ENCODE measurements at regions not wholly inside any gene's neighbourhood (a gene's known extent, or its start where the extent isn't known, plus 50 kb on each side); places are given as distances from the start of the nearest gene placed in this dataset.

DNA sequence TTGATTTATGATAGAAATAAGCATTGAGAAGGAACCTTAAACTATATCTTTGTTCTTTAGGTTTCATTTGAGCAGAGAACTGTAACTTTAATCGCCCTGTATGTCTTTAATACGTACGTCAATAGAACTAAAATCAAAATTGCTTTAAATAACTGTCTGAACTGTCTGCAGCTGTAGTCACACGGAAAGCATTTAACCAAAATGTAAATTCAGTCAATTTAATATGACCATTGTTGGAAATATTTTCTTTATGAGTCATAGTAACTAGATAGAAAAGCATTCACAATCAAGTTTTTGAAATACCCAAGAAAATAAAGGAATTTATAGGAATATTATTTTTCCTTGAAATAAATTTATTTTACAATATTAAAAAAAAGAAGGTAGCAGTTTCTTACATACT, 157.1 kb upstream of the CDH6 start:
- no peak for DNase-seq (ENCODE audit: low read depth in 1 of 2, low spot score in 1 of 2)
- H3K27me3 ChIP-seq (ENCODE audit: insufficient read depth, poor library complexity, severe bottlenecking), result no peaks in the 10 kb centered on the region
- TF ChIP-seq, protein P1, sequence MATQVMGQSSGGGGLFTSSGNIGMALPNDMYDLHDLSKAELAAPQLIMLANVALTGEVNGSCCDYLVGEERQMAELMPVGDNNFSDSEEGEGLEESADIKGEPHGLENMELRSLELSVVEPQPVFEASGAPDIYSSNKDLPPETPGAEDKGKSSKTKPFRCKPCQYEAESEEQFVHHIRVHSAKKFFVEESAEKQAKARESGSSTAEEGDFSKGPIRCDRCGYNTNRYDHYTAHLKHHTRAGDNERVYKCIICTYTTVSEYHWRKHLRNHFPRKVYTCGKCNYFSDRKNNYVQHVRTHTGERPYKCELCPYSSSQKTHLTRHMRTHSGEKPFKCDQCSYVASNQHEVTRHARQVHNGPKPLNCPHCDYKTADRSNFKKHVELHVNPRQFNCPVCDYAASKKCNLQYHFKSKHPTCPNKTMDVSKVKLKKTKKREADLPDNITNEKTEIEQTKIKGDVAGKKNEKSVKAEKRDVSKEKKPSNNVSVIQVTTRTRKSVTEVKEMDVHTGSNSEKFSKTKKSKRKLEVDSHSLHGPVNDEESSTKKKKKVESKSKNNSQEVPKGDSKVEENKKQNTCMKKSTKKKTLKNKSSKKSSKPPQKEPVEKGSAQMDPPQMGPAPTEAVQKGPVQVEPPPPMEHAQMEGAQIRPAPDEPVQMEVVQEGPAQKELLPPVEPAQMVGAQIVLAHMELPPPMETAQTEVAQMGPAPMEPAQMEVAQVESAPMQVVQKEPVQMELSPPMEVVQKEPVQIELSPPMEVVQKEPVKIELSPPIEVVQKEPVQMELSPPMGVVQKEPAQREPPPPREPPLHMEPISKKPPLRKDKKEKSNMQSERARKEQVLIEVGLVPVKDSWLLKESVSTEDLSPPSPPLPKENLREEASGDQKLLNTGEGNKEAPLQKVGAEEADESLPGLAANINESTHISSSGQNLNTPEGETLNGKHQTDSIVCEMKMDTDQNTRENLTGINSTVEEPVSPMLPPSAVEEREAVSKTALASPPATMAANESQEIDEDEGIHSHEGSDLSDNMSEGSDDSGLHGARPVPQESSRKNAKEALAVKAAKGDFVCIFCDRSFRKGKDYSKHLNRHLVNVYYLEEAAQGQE (IDR thresholded peaks at IDR 0.05; ENCODE audit: insufficient replicate concordance, low read depth), result no peak
- TF ChIP-seq SPI1 (IDR thresholded peaks at IDR 0.05; ENCODE audit: borderline replicate concordance, low read depth) (no peak), CTCF (IDR thresholded peaks at IDR 0.05; ENCODE audit: insufficient read depth, low read length) (no peak), POLR2AphosphoS5 (IDR thresholded peaks at IDR 0.05; ENCODE audit: low read depth) (no peak), GABPA (IDR thresholded peaks at IDR 0.05; ENCODE audit: low read depth) (no peak)
- no peak overlapping the region for H3K4me3 ChIP-seq (replicated peaks; ENCODE audit: insufficient read depth, low read length)
- no peak overlapping the region for H3K27ac ChIP-seq (replicated peaks)

DNA sequence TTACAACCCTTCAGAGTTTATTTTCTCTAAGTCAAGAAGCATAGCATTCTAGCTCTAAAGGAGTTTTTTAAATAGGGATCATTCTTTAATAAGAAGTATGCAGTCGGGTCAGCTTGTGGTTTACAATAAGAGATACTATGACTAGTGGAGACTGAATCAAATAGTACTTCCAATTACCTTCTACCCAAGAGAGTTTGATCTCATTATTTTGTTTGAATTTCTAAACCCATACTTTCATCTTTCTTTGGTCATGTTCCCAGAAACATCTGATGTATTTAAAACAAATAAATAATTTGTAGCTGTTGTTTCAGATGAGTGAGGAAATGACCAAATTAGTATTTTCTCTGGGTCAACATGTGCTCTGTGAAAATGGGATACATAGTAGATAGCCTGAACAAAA, 160.2 kb upstream of the CDH6 start:
- Histone ChIP-seq H3K4me3 (replicated peaks; ENCODE audit: insufficient read depth, low read length) (no peak overlapping the region), H3K27ac (replicated peaks) (no peak overlapping the region), H3K27me3 (ENCODE audit: insufficient read depth, poor library complexity, severe bottlenecking) (no peaks in the 10 kb centered on the region)
- DNase-seq (ENCODE audit: low read depth in 1 of 2, low spot score in 1 of 2), result no peak
- no peak for TF ChIP-seq SPI1 (IDR thresholded peaks at IDR 0.05; ENCODE audit: borderline replicate concordance, low read depth)
- no peak for TF ChIP-seq CTCF (IDR thresholded peaks at IDR 0.05; ENCODE audit: insufficient read depth, low read length)
- TF ChIP-seq, protein P1 (IDR thresholded peaks at IDR 0.05; ENCODE audit: insufficient replicate concordance, low read depth), result no peak
- no peak for TF ChIP-seq POLR2AphosphoS5 (IDR thresholded peaks at IDR 0.05; ENCODE audit: low read depth)

DNA sequence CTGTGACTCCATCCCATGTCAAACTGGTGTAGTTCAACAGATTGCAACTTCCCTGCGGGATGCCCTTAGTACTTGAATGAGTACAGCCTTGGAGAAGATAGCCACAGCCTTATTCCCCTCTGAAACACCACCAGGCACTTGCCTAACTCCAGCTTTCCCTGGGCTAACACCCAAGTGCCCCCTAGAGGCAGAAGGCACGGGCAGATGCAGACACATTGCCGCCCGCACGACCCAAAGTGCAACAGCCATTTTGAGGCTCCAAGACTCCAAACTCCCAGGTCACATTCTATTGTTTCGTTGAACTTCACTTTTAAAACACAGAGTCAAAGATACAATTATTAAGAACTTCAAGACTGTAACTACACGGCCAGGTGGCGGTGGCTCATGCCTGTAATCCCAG, 163.6 kb upstream of the CDH6 start:
- H3K27me3 ChIP-seq (ENCODE audit: insufficient read depth, poor library complexity, severe bottlenecking), result no peaks in the 10 kb centered on the region
- no peak overlapping the region for H3K27ac ChIP-seq (replicated peaks)
- H3K4me3 ChIP-seq (replicated peaks; ENCODE audit: insufficient read depth, low read length), result no peak overlapping the region
- DNase-seq (ENCODE audit: low read depth in 1 of 2, low spot score in 1 of 2), result no peak
- TF ChIP-seq POLR2AphosphoS5 (IDR thresholded peaks at IDR 0.05; ENCODE audit: low read depth) (no peak), SPI1 (IDR thresholded peaks at IDR 0.05; ENCODE audit: borderline replicate concordance, low read depth) (no peak), GABPA (IDR thresholded peaks at IDR 0.05; ENCODE audit: low read depth) (no peak), CTCF (IDR thresholded peaks at IDR 0.05; ENCODE audit: insufficient read depth, low read length) (no peak)
- TF ChIP-seq, protein P1 (IDR thresholded peaks at IDR 0.05; ENCODE audit: insufficient replicate concordance, low read depth), result no peak

All from HL-60 (cell line).